ENCODE measurements at regions not wholly inside any gene's neighbourhood (a gene's known extent, or its start where the extent isn't known, plus 50 kb on each side); places are given as distances from the start of the nearest gene placed in this dataset.

DNA sequence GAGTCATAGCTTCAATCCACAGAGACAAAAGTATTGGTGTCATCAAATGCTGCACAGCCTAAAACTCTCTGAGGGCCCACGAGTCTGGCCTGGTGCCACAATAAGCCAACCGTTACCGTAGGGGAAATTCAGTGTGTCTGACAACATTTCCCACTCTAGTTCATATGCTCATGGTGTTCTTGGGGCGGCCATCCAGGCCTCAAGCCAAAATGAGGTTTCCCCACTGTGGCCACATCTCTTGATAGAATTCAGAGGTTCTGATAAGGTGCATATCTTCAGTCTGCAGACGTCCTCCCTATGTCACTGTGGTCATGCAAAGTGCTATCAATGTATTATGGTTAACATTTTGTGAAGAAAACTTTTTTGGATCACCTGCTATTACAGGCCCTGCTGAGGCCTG is 627.7 kb downstream of the QKI start:
- DNase-seq: no peak
- H3K36me3 ChIP-seq (ENCODE audit: control insufficient read depth, insufficient read depth, low read length): no peaks in the 10 kb centered on the region
- H3K9me3 ChIP-seq: no peaks in the 10 kb centered on the region
- no peak overlapping the region for H3K4me3 Mint-ChIP-seq (ENCODE audit: unreplicated experiment)
- no peaks in the 10 kb centered on the region for H3K27me3 Mint-ChIP-seq (ENCODE audit: insufficient read depth, unreplicated experiment)
- no peaks in the 10 kb centered on the region for H3K4me1 ChIP-seq
- no peaks in the 10 kb centered on the region for H3K4me1 Mint-ChIP-seq (ENCODE audit: low read depth, unreplicated experiment)
- H3K36me3 Mint-ChIP-seq (ENCODE audit: insufficient read depth, unreplicated experiment): no peaks in the 10 kb centered on the region
- ChIA-PET CTCF (no interaction called here), POLR2A (no interaction called here)
- peaks cover 11% of the 10 kb centered on the region for H3K9me3 Mint-ChIP-seq (ENCODE audit: unreplicated experiment)
- no peak overlapping the region for H3K27ac Mint-ChIP-seq (ENCODE audit: unreplicated experiment)
- H3K27me3 ChIP-seq (replicated peaks; ENCODE audit: control insufficient read depth, insufficient read depth, low read length): no peaks in the 10 kb centered on the region
- BruUV-seq (replicated peaks): no TSS peak
- H3K4me3 ChIP-seq (ENCODE audit: low read depth, low read length): no peak overlapping the region
- intact Hi-C loops (cut with micrococcal nuclease; ENCODE audit: unreplicated experiment): no loop called here
- TF ChIP-seq, protein P1, sequence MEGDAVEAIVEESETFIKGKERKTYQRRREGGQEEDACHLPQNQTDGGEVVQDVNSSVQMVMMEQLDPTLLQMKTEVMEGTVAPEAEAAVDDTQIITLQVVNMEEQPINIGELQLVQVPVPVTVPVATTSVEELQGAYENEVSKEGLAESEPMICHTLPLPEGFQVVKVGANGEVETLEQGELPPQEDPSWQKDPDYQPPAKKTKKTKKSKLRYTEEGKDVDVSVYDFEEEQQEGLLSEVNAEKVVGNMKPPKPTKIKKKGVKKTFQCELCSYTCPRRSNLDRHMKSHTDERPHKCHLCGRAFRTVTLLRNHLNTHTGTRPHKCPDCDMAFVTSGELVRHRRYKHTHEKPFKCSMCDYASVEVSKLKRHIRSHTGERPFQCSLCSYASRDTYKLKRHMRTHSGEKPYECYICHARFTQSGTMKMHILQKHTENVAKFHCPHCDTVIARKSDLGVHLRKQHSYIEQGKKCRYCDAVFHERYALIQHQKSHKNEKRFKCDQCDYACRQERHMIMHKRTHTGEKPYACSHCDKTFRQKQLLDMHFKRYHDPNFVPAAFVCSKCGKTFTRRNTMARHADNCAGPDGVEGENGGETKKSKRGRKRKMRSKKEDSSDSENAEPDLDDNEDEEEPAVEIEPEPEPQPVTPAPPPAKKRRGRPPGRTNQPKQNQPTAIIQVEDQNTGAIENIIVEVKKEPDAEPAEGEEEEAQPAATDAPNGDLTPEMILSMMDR (IDR thresholded peaks at IDR 0.05; ENCODE audit: insufficient read depth in 1 of 2, low read depth in 1 of 2, low read length in 1 of 2, severe bottlenecking in 1 of 2, unreplicated experiment in 1 of 2): no peak

DNA sequence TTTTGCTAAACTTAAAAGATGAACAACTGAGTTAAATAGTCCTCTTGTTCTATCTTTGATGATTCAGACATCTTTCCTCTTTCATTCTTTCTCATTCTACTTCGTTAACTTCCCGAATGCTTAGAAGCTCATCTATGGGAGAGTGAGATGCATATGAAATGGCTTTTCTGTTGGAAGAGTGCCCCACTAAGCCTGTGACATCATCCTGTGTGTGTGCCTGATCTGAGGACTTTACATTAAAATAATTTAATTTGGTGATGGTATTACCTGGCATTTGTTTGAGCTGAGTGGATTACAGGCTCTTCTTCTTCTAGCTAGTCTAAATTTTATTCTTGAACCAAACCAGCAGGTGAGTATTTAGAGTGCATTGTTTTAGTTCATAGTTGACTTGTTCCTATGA is 626.5 kb downstream of the QKI start:
- BruUV-seq (replicated peaks): no TSS peak
- ChIA-PET POLR2A (no interaction called here), CTCF (no interaction called here)
- H3K4me1 Mint-ChIP-seq (ENCODE audit: low read depth, unreplicated experiment): no peaks in the 10 kb centered on the region
- Histone ChIP-seq H3K4me1 (no peaks in the 10 kb centered on the region), H3K27me3 (replicated peaks; ENCODE audit: control insufficient read depth, insufficient read depth, low read length) (no peaks in the 10 kb centered on the region), H3K4me3 (ENCODE audit: low read depth, low read length) (no peak overlapping the region), H3K36me3 (ENCODE audit: control insufficient read depth, insufficient read depth, low read length) (no peaks in the 10 kb centered on the region), H3K9me3 (no peaks in the 10 kb centered on the region)
- DNase-seq: no peak
- no peaks in the 10 kb centered on the region for H3K27me3 Mint-ChIP-seq (ENCODE audit: insufficient read depth, unreplicated experiment)
- TF ChIP-seq, protein P1 (IDR thresholded peaks at IDR 0.05; ENCODE audit: insufficient read depth in 1 of 2, low read depth in 1 of 2, low read length in 1 of 2, severe bottlenecking in 1 of 2, unreplicated experiment in 1 of 2): no peak
- no peaks in the 10 kb centered on the region for H3K36me3 Mint-ChIP-seq (ENCODE audit: insufficient read depth, unreplicated experiment)
- H3K9me3 Mint-ChIP-seq (ENCODE audit: unreplicated experiment): peaks cover 11% of the 10 kb centered on the region
- H3K4me3 Mint-ChIP-seq (ENCODE audit: unreplicated experiment): no peak overlapping the region
- no peak overlapping the region for H3K27ac Mint-ChIP-seq (ENCODE audit: unreplicated experiment)
- intact Hi-C loops (cut with micrococcal nuclease; ENCODE audit: unreplicated experiment): no loop called here

DNA sequence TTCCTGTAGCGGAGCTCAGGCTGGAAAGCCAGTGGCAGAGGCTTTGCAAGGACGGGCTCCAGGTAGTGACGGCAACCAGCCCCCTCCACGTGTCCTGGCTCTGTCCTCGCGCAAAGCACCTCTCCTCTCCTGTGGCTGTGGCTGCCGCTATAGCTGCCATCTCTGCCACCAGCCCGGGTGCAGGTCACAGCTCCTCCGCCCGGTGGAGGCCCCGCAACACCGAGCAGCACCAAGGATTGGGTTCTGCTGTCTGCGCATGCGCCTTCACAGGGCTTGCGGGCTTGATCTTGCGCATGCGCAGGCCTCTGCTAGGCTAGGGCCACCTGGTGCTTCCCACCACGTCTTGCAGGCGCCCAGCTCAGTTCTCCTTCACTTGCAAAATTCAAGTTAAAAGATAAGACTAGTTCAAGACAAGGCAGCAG is 625.4 kb downstream of the QKI start:
- Histone ChIP-seq H3K36me3 (ENCODE audit: control insufficient read depth, insufficient read depth, low read length) (no peaks in the 10 kb centered on the region), H3K27me3 (replicated peaks; ENCODE audit: control insufficient read depth, insufficient read depth, low read length) (no peaks in the 10 kb centered on the region), H3K4me3 (ENCODE audit: low read depth, low read length) (no peak overlapping the region), H3K9me3 (no peaks in the 10 kb centered on the region), H3K4me1 (no peaks in the 10 kb centered on the region)
- no peaks in the 10 kb centered on the region for H3K27me3 Mint-ChIP-seq (ENCODE audit: insufficient read depth, unreplicated experiment)
- TF ChIP-seq, protein P1 (IDR thresholded peaks at IDR 0.05; ENCODE audit: insufficient read depth in 1 of 2, low read depth in 1 of 2, low read length in 1 of 2, severe bottlenecking in 1 of 2, unreplicated experiment in 1 of 2): no peak
- ChIA-PET CTCF (no interaction called here), POLR2A (no interaction called here)
- intact Hi-C loops (cut with micrococcal nuclease; ENCODE audit: unreplicated experiment): no loop called here
- H3K4me1 Mint-ChIP-seq (ENCODE audit: low read depth, unreplicated experiment): no peaks in the 10 kb centered on the region
- H3K36me3 Mint-ChIP-seq (ENCODE audit: insufficient read depth, unreplicated experiment): no peaks in the 10 kb centered on the region
- BruUV-seq (replicated peaks): no TSS peak
- peaks cover 11% of the 10 kb centered on the region for H3K9me3 Mint-ChIP-seq (ENCODE audit: unreplicated experiment)
- H3K4me3 Mint-ChIP-seq (ENCODE audit: unreplicated experiment): no peak overlapping the region
- no peak for DNase-seq
- H3K27ac Mint-ChIP-seq (ENCODE audit: unreplicated experiment): no peak overlapping the region

Data from Caco-2 (cell line).